GM19467 (cell line): ENCODE measurements at regions not wholly inside any gene's neighbourhood (a gene's known extent, or its start where the extent isn't known, plus 50 kb on each side); places are given as distances from the start of the nearest gene placed in this dataset.

Experiments used
- ATAC-seq: cut with Tn5 transposase; IDR thresholded peaks from one replicate; pipeline ENCODE4 v1.9.1; 2021; ENCODE audit warnings: mild to moderate bottlenecking, moderate library complexity; ENCODE audit not compliant: unreplicated experiment

- no peak for ATAC-seq
These were observed 184.8 kb downstream of the BRINP2 start for GRCh38 chr1:177355575-177355974.

GRCh38 chr1:177354247-177354646, 183.5 kb downstream of the BRINP2 start:
- ATAC-seq, result no peak

- ATAC-seq, result no peak
These were observed 180.8 kb downstream of the BRINP2 start for GRCh38 chr1:177351361-177352108.

DNA sequence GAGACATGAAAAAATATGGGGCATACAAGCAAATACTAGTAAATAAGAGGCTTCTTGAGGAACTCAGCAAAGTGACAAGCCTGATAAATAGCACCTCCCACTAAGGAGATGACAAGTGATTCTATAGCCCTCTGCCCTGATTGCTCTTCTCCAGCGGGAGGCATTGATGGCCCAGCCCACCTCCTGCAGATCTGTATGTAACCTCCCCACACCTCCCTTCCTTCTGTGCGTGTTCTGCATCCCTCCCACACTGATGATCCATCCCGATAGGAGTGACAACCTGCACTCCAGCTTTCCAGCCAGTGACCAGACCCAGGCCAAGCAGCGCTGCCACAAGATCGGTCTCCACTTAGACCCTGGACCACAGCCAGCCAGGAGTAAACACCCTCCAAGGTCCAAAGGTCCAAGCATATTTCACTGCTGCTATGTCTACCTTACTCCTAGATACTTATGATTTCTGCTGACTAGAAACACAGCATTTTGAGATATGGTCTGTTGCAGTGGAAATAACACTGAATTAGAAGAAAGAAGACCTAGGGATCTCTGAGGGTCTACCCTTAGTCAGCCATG, 176.1 kb downstream of the BRINP2 start:
- ATAC-seq, result no peak

DNA sequence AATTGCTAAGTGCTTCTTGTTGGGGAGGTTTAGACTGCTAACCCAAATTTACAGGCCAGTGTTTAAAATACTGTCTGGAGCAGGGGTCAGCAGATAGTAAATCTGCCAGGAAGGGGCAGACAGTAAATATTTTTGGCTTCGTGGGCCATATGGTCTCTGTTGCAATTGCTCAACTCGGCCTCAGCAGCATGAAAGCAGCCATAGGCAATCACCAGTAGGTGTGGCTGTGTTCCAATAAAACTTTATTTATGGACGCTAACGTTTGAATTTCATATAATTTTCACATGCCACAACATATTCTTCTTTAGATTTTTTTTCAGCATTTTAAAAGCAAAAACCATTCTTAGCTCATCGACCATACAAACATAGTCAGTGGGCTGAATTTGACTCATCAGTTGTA, 172.7 kb downstream of the BRINP2 start:
- ATAC-seq, result no peak

DNA sequence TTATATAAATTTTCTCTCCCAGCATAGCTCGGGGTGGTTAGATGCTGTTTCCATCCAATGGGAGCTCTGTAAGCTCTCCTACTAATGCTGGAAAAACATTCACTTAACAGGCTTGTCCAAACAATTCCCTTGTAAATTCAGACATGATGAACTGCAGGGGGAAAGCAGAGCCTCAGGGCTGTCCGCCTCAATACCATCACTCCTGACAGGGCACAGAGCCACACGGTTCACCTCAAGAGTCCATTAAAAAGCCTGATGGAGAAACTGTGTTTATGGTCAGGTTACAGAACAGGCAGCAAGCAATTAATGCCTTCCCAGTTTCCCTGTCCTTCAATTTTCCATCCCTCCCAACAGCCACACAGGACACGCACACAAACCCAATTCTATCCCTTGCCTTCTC, 171.0 kb downstream of the BRINP2 start:
- no peak for ATAC-seq

DNA sequence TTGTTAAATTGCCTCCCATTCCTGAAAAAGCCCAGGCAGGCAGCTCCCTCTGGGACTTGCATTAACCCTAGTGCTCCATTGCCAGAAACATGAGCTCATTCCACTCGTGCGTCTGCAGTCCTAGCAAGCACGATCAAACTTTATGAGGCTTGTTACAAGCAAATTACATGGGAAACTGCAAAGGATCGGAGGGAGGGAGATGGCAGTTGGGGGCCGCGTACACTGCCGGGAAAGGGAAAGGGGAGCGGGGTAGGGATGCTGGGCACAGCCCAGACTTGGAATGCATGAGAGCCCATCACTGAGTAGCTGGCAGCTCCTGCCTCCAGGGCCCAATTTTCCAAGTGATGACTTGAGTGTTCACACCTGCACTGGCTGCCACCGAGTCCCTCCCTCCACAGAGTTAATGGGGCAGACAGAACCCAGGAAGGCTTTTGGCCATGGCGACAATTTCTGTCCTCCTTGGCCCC, 169.9 kb downstream of the BRINP2 start:
- ATAC-seq, result no peak

DNA sequence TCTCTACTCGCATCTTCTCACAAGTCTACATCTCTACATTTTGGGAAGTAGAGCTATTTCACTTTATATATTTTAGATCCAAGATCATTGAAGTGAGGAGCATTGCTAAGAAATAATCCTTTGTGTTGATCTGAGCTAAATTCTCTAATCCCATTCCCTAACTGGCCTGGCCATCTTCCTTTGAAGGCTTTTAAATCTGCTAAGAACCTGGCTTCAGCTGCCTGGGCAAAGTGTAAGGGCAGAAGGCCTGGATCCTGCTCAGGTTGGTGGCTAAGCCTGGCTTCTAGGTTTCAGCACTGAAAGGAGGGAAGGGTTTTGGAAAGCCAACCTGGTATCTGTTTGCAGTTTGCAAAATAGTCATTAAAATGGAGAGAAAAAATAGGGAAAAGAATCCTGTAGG, 167.6 kb downstream of the BRINP2 start:
- no peak for ATAC-seq

DNA sequence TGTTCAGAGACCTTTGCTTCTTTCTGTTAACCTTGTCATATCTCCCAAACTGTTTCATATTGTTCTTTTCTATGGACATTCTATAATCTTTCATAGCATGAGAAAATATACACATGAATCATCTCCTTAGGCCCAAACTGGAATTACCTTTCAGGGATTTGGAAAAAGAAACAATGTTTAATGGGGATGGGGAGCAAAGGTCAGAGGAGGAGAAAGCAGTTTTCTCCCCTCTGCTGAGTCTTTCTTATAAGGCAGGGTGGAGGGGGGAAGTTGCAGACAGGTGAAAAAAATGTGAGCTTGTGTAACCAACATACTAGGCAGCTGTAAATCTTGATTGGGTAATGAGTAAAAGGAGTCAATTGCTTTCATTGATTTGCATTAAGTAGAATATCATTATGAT, 164.1 kb downstream of the BRINP2 start:
- no peak for ATAC-seq

GRCh38 chr1:177333936-177334595, 163.3 kb downstream of the BRINP2 start:
- ATAC-seq, result no peak
